Heart left ventricle (tissue), 16 donors: ENCODE measurements at regions not wholly inside any gene's neighbourhood (a gene's known extent, or its start where the extent isn't known, plus 50 kb on each side); places are given as distances from the start of the nearest gene placed in this dataset.

Source experiments
- ATAC-seq, 4 donors: fragments of 200-7000 bp; cut with Tn5 transposase; one replicate each; pipeline ENCODE4 v1.9.1; 2020 to 2022; ENCODE audit warnings: moderate library complexity in 4 of 4, mild to moderate bottlenecking in 3 of 4, moderate number of reproducible peaks in 1 of 4
- DNase-seq, 5 donors: peaks; one replicate each; pipeline ENCODE4 v3.0.0-alpha.2; 2020
- H3K27ac ChIP-seq, 12 donors: fragments of 200-600 bp; sonication (generic) in 4 of 12; one replicate each; pipeline versions ENCODE4 v1.5.0 to v1.8.0; 2016 to 2022; ENCODE audit warnings: mild to moderate bottlenecking in 2 of 12
- H3K27me3 ChIP-seq, 9 donors: fragments of 200-600 bp; sonication (generic) in 2 of 9; one replicate each; pipeline versions ENCODE4 v1.5.1 to v1.8.0; 2016 to 2022; ENCODE audit warnings: mild to moderate bottlenecking in 3 of 9
- H3K36me3 ChIP-seq, 9 donors: fragments of 200-600 bp; sonication (generic) in 2 of 9; one replicate each; pipeline versions ENCODE4 v1.5.0 to v1.8.0; 2018 to 2022; ENCODE audit warnings: mild to moderate bottlenecking in 2 of 9
- H3K4me1 ChIP-seq, 12 donors: fragments of 200-600 bp; sonication (generic) in 4 of 12; one replicate each; pipeline versions ENCODE4 v1.5.0 to v1.8.0; 2016 to 2022; ENCODE audit warnings: mild to moderate bottlenecking in 3 of 12
- H3K4me3 ChIP-seq, 12 donors: fragments of 200-600 bp; sonication (generic) in 4 of 12; one replicate each; pipeline versions ENCODE4 v1.5.0 to v1.8.0; 2017 to 2022; ENCODE audit warnings: mild to moderate bottlenecking in 9 of 12, moderate library complexity in 4 of 12
- H3K9me3 ChIP-seq, 12 donors: fragments of 200-600 bp; sonication (generic) in 4 of 12; one replicate each; pipeline versions ENCODE4 v1.5.0 to v1.8.0; 2016 to 2022; ENCODE audit warnings: mild to moderate bottlenecking in 1 of 12
- POLR2A ChIP-seq, 2 donors: fragments of 450-650 bp; IDR thresholded peaks; one replicate each; pipeline ENCODE4 v1.6.1; 2017; ENCODE audit warnings: antibody characterized with exemption in 2 of 2, mild to moderate bottlenecking in 2 of 2, moderate library complexity in 2 of 2
- WGBS, 4 donors: extraction: QIAGEN DNeasy Blood & Tissue Kit in 2 of 4; methylation state at CpG; one replicate each; pipeline versions ENCODE4 v1.1.5 to v1.1.7; 2013 to 2018; 5-methylcytosine and 5-hydroxymethylcytosine counted together
- intact Hi-C, 10 donors: fragments of 100-400 bp; cut with DNase I; formaldehyde crosslinking; loops; one replicate each; pipeline versions ENCODE4 v1.11.1 to v1.14.2; 2022
- TF ChIP-seq, protein P1 (sequence below), 12 donors: fragments of 200-600 bp; sonication (generic) in 4 of 12; IDR thresholded peaks; one replicate each; pipeline versions ENCODE4 v1.5.0 to v1.8.0; 2018 to 2022; ENCODE audit warnings: antibody characterized with exemption in 12 of 12, mild to moderate bottlenecking in 5 of 12
- donor health status: ischemic (EF 13 %, LVEDD 7.1; RV severe dilation, severe dysfunction).
- donor health status: healthy with polysubstance abuse.
- donor health status: DM: no; HTN: yes; CAD: no.
- donor health status: DM: no; HTN: no; CAD: no.
- donor health status: ischemic (EF 25% LVEDD 6.9; RV normal size, moderate dysfunction).
- donor health status: ischemic (EF 25% LVEDD 5.7; RV mildly dilated, moderate dysfunction).
- donor health status: healthy.
- donor health status: DM: yes; HTN: yes; CAD: no.
- donor health status: ischemic (EF 35%, LVEDD 5.7; RV mildly dilated, moderate dysfunction).
- donor health status: nonischemic (EF 11% LVEDD 7.7; RV severe dilation, severe dysfunction).
- donor health status: DM: yes; HTN: yes; CAD: no.
- donor health status: PGD.
- donor health status: ischemic (EF 29% LVEDD 5.4; RV normal size, mild dysfunction).
- donor health status: nonischemic (EF 23%, LVEDD 6.1; RV moderate dilation, normal function).

DNA sequence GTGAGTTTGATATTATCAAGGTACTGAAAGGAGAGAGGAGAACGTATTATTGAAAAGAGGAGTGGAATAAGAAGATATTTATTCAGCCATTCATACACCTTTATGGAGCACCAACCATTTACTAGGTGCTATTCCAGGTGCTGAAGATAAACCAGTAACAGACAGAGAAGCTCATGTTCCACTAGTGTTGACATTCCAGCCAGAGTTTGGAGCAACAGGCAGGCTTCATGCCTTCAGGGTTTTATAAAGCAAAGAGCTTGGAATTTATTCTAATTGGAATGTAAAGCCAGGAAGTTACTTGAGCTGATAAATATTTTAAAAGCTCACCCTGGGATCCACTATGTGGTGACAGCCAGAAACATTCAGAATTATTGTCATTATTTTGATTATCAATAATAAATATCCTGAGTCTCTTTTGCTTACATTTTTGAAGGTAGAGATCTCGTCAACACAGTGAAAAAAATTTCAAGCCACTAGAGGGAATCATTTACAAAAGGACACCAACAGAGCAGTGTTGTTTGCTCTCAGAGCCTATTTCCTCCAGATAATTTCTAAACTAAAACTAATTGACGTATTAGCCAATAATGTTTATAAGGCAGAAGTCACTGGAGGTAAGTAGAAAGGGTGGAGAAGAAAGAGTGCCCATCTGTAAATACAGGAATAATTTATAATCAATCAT is 172.0 kb downstream of the KCNA4 start:
- WGBS, 4 donors, result 33 to 54% (median 42%) methylated on average over 3 of the region's 3 CpGs
- Histone ChIP-seq H3K36me3 (no peaks in the 10 kb centered on the region), H3K27me3 (no peaks in the 10 kb centered on the region), H3K9me3 (peaks cover 0 to 7% (median 0%) of the 10 kb centered on the region in 12 donors), H3K4me1 (no peaks in the 10 kb centered on the region), H3K27ac (no peak overlapping the region), H3K4me3 (no peak overlapping the region)
- DNase-seq (no peak), ATAC-seq (peak in 2 of 4 donors; percentile 47)
- intact Hi-C loops, result loop anchor here in 4 of 10 donors (2.0 to 10.0 kb wide), 5 partner anchors 182 to 390 kb away; no protein-coding TSS in a partner anchor
- TF ChIP-seq, protein P1, sequence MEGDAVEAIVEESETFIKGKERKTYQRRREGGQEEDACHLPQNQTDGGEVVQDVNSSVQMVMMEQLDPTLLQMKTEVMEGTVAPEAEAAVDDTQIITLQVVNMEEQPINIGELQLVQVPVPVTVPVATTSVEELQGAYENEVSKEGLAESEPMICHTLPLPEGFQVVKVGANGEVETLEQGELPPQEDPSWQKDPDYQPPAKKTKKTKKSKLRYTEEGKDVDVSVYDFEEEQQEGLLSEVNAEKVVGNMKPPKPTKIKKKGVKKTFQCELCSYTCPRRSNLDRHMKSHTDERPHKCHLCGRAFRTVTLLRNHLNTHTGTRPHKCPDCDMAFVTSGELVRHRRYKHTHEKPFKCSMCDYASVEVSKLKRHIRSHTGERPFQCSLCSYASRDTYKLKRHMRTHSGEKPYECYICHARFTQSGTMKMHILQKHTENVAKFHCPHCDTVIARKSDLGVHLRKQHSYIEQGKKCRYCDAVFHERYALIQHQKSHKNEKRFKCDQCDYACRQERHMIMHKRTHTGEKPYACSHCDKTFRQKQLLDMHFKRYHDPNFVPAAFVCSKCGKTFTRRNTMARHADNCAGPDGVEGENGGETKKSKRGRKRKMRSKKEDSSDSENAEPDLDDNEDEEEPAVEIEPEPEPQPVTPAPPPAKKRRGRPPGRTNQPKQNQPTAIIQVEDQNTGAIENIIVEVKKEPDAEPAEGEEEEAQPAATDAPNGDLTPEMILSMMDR (IDR thresholded peaks at IDR 0.05), result peak in 9 of 12 donors; percentile 10 to 47 (median 29)
- TF ChIP-seq POLR2A (IDR thresholded peaks at IDR 0.05), result no peak

DNA sequence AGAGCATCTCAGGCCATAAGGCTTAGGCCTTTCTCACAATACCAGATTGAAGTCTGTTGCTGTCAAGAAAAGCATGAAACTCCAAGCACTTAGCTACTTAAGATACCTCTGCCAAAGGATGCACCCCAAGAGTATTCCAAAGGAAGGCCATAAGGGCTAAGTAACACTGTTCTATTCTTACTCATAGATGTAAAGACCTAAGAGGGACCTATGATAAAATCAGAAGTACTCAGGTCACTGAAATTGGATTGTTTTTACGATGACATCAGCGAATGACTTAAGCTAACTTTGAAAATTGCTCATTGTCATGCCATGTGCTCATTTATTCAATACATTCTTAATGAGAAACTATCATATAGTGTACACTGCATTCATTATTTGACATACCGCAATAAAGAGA is 172.8 kb downstream of the KCNA4 start:
- no peaks in the 10 kb centered on the region for H3K27me3 ChIP-seq
- no peak for DNase-seq
- no peak overlapping the region for H3K27ac ChIP-seq
- WGBS, 4 donors, result 85 to 89% (median 87%) methylated on average over 3 of the region's 3 CpGs
- H3K4me3 ChIP-seq, result no peak overlapping the region
- no peak for ATAC-seq
- no peaks in the 10 kb centered on the region for H3K4me1 ChIP-seq
- intact Hi-C loops, result loop anchor here in 3 of 10 donors (2.0 to 10.0 kb wide), 4 partner anchors 201 to 389 kb away; no protein-coding TSS in a partner anchor
- H3K36me3 ChIP-seq, result no peaks in the 10 kb centered on the region
- TF ChIP-seq, protein P1 (IDR thresholded peaks at IDR 0.05), result no peak
- TF ChIP-seq POLR2A (IDR thresholded peaks at IDR 0.05), result no peak
- H3K9me3 ChIP-seq, result peaks cover 0 to 7% (median 0%) of the 10 kb centered on the region in 12 donors

DNA sequence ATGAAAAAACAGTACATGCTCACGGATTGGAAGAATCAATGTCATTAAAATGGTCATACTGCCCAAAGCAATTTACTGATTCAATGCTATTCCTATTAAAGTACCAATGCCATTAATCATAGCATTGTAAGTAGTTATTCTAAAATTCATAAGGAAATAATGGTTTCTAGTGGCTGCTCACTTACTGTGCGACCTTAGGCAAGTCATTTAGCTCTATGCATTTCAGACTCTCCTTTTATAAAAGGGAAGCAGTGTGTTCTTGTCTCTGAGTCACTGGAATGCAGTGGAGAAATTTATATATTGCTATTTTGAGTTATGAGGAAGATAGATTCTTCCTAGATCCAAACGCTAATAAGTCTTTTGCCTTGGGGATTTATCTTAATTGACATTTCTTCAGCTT is 174.8 kb downstream of the KCNA4 start:
- no peak overlapping the region for H3K27ac ChIP-seq
- no peaks in the 10 kb centered on the region for H3K36me3 ChIP-seq
- ATAC-seq (no peak), DNase-seq (no peak)
- intact Hi-C loops, result loop anchor here in 3 of 10 donors (5.0 to 10.0 kb wide), 3 partner anchors 203 to 387 kb away; no protein-coding TSS in a partner anchor
- H3K27me3 ChIP-seq, result no peaks in the 10 kb centered on the region
- H3K4me1 ChIP-seq, result no peaks in the 10 kb centered on the region
- TF ChIP-seq POLR2A (IDR thresholded peaks at IDR 0.05), result no peak
- TF ChIP-seq, protein P1 (IDR thresholded peaks at IDR 0.05), result no peak
- H3K9me3 ChIP-seq, result no peaks in the 10 kb centered on the region
- 64 to 83% (median 74%) methylated on average over 3 of the region's 3 CpGs for WGBS, 4 donors
- no peak overlapping the region for H3K4me3 ChIP-seq

DNA sequence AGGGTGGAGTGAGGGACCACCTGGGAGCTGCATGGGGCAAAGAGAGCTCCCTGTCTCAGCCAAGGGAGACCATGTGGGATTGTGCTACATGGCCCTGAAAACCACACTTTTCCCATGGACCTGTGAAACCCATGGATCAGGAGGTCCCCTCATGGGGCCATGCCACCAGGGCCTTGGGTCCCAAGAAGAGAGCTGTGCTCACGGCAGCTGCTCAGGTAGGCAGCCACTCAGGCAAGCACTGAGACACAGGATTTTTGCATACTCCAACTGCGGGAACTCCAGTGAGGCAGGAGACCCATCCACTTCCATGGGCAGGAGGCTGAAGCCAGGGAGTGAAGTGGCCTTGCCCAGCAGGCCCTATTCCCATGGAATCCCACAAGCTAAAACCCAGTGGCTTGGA is 190.0 kb downstream of the KCNA4 start:
- ATAC-seq (no peak), DNase-seq (peak in 1 of 5 donors; percentile 32)
- H3K4me3 ChIP-seq, result no peak overlapping the region
- H3K9me3 ChIP-seq, result no peaks in the 10 kb centered on the region
- H3K27ac ChIP-seq, result no peak overlapping the region
- intact Hi-C loops, result loop anchor here in 1 of 10 donors (10.0 kb wide), 1 partner anchor 828 kb away; no protein-coding TSS in a partner anchor
- 83 to 94% (median 89%) methylated on average over 2 of the region's 2 CpGs for WGBS, 4 donors
- H3K27me3 ChIP-seq, result no peaks in the 10 kb centered on the region
- no peaks in the 10 kb centered on the region for H3K36me3 ChIP-seq
- TF ChIP-seq, protein P1 (IDR thresholded peaks at IDR 0.05), result no peak
- TF ChIP-seq POLR2A (IDR thresholded peaks at IDR 0.05), result no peak
- no peaks in the 10 kb centered on the region for H3K4me1 ChIP-seq
